ENCODE measurements at regions not wholly inside any gene's neighbourhood (a gene's known extent, or its start where the extent isn't known, plus 50 kb on each side); places are given as distances from the start of the nearest gene placed in this dataset.
"Not testable (repeated sequence)": the region's sequence is repeated elsewhere in the genome, so short reads cannot be mapped to it uniquely, and the experiment has no call there.

DNA sequence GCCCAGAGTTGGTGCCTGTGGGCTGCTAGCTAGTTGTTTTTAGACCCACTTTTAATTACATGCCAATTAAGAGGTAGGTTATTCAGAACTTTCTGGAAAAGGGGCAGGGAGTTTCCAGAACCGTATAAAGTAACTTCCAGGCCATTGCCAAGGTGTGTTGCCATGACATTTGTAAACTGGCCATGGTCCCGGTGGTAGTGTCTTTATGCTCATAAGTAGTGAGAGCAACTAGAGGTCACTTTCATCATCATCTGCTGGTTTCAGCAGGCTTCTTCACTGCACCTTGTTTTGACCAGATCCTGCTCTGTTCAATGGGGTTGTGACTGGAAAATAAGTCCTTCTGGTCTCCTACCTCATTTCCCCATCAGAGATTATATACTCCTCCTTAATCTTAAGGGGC lies 207.0 kb downstream of the FAM72C start:
- DNase-seq (ENCODE audit: low spot score), result not testable (repeated sequence)

DNA sequence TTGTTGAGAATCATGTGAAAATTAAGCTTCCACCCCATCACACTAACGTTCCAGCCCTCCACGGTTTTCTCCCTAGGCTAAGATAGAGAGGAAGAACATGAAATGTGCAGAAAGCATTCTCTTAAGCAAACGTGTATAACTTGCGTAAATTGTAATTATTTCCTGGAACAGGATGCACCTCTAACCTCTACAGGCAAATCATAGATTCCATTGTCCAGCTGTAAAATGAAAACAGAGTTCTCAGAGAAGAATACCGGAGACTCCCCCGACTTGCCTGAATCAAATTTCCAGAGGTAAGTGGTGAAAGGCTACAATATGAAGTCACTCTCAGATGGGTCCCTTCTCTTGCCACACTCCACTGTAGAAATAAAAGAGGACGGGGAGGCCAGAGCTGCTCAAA lies 211.4 kb downstream of the FAM72C start:
- not testable (repeated sequence) for DNase-seq (ENCODE audit: low spot score)

- not testable (repeated sequence) for DNase-seq (ENCODE audit: low spot score)
These were observed 215.8 kb downstream of the FAM72C start for GRCh38 chr1:143755961-143756360.

GRCh38 chr1:143748906-143749305 lies 222.9 kb downstream of the FAM72C start:
- DNase-seq (ENCODE audit: low spot score), result no peak

GRCh38 chr1:143736562-143736961 lies 235.2 kb downstream of the FAM72C start:
- DNase-seq (ENCODE audit: low spot score), result no peak

DNA sequence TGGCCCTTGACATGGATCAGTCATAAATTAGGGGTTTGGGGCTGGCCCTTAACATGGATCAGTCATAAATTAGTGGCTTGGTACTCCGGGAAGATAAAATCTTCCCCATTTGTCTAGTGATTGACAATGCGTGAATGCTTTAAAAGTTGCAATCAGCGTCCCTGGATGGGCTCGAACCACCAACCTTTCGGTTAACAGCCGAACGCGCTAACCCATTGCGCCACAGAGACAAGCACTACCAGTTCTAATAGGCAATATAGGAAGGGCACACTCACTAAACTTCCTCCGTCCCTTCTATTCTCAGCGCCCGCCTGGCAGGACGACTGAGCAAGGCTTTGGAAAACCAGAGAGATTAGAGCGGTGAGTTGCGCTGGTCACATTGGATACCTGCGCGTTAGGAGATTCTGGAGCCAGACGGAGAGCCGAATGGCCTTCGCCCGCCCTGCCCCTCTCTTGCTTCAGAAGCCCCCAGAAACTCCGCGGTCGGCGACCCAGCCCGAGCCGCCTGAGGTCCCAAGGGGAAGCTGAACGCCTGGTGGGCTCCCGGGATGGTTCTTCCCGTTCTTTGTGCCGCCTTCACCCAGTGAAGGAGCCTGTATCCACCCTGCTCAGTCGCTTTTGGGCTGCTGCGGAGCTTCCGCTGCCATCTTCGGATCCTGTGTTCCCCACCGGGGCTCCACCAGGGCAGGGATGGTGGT lies 235.9 kb downstream of the FAM72C start:
- peak; percentile 48 for DNase-seq (ENCODE audit: low spot score)

- not testable (repeated sequence) for DNase-seq (ENCODE audit: low spot score)
These were observed 237.5 kb downstream of the FAM72C start for GRCh38 chr1:143734261-143734660.

DNA sequence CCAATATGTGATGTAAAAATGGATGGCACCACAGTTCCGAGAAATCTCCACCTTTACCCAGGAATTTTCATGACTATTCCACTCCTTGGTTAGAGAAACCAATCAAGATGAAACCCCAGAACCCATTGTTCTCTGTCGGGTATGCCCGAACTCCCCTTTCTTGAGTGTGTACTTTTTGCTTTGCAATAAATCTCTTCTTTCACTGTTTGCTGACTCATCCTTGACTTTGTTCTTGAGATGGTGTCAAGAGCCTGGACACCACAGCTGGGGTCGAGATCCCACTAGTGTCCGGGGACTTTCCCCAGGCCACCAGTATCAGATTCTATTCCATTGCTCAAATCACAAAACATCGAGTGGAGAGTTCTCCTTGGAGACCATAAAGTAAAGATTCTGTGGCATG lies 240.9 kb downstream of the FAM72C start:
- DNase-seq (ENCODE audit: low spot score), result not testable (repeated sequence)

- peak; percentile 21 for DNase-seq (ENCODE audit: low spot score)
These were observed 242.2 kb downstream of the FAM72C start for GRCh38 chr1:143729449-143730111.

DNA sequence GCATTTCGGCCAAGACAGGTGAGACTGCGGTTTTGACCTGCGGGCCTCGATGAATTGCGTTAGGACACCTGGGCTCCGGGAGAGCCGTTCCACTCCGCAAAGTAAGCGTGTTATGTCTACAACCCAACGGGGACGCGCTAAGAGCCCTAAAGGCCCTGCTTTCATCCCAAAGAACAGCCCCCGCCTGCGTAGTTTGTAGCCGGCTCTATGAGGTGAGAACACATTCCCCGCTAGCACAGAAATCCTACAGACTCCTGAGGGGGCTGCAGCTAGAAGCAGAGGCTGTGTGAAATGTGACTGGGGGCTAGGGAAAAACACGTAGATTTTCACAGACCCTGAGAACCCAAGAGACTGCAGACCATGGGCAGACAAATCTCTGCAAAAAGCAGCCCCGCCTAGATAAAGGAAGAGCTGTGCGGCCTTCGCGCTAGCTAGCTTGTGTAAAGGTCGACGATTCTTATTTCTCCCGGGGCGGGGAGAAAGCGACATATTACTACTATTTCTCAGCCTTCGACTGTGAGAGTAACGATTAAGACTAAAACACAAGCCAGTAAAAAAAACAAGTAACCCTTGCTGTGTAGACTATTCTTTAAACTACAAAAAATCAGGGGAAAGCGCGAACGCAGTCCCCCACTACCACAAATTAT lies 242.9 kb downstream of the FAM72C start:
- not testable (repeated sequence) for DNase-seq (ENCODE audit: low spot score)

DNA sequence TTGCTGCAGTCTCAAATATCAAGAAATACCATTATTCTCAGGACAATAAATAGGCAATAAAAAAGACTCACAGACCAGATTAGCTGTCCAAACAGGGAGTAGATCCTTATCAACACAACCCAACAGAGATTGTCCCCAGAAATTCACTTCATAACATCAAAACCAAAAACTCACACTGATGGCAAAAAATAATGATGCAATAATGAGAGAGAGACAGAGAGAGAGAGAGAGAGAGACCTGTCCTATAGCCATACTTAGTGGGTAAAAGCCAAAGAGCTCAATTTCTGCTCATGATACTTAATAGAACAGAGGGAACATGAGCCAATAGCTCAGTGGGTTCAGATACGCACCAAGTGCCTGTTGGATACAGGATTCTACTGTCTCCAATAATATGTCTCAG lies 244.5 kb downstream of the FAM72C start:
- no peak for DNase-seq (ENCODE audit: low spot score)

- DNase-seq (ENCODE audit: low spot score), result no peak
These were observed 250.8 kb downstream of the FAM72C start for GRCh38 chr1:143721024-143721373.

DNA sequence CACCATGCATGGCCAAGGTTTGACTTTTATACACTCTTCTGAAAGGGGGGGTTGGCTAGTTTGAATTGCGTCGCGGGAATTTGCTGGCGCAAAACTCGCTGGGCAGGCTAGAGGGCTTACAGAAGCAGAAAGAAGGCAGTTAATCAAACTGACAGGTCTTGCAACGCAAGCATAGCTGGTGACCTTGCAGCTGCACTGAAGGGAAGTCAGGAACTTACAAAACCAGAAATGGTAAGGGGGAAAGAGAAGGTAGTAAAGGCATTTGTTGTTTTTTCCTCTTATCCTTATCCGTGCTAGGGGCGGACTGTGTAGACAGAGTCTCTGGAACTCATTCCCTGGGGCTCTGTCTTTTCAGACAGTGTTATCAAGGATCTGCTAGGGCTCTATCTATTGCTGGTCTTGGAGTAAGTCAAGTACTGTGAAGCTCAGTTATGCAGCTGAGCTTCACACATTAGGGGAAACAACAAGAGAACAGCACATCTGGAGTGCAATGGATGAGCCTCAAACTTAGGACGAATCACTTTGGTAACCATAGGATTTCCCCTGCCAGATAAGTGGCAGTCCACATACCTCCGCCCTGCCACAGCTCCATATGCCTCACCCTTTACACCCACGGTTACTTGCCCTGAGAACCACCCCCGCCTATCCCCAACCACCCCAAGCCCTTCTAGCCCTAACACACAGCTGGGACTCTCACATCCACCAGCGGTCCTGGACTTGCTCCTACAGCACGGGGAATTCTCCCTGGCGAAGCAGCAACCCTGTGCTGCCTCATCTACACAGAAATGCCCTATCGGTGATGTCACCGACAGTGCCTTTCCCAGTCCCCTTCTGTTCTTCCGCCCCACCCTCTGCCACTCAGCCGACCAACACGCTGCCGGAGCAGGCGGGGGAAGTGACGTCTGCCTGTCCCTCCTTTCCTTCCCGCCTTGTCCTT lies 251.4 kb downstream of the FAM72C start:
- DNase-seq (ENCODE audit: low spot score), result peak; percentile 73

GRCh38 chr1:143718524-143718923 lies 253.3 kb downstream of the FAM72C start:
- no peak for DNase-seq (ENCODE audit: low spot score)

GRCh38 chr1:143718021-143718420 lies 253.8 kb downstream of the FAM72C start:
- DNase-seq (ENCODE audit: low spot score), result no peak

- DNase-seq (ENCODE audit: low spot score), result no peak
These were observed 254.4 kb downstream of the FAM72C start for GRCh38 chr1:143717434-143717833.

GRCh38 chr1:143714913-143715312 lies 256.9 kb downstream of the FAM72C start:
- DNase-seq (ENCODE audit: low spot score), result not testable (repeated sequence)

DNA sequence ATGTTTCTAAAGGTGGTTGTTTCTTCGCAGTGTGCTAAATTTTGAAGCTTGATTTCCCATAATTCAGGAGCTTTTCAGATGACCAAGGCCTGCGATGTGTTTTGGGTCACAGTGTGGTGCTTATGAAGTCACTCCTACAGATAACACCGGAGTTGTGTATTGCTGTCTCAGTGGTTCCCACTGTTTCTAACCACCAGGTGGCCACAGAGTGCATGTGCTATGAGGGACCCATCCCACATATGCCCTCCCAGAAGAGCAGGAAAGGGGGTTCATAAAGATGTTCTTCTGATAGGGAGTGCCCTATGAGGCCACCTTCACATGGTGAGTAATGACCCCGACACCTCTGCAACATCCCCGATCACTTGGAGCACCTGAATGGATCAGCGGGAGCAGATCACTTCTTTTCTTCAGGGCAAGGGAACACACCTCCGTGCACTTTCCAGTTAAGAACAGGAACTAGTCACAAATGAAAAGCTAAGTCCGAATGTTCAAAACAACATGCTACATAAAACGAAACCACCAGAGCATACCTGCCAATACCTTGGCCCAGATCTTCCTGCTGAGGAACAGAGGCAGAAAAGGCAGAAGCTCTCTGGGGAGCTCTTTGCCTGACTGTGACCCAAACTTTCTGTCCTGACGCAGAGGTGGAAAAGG lies 262.1 kb downstream of the FAM72C start:
- peak; percentile 2 for DNase-seq (ENCODE audit: low spot score)

- DNase-seq (ENCODE audit: low spot score), result not testable (repeated sequence)
These were observed 269.0 kb downstream of the FAM72C start for GRCh38 chr1:143702739-143703138.

- DNase-seq (ENCODE audit: low spot score), result no peak
These were observed 272.1 kb downstream of the FAM72C start for GRCh38 chr1:143699731-143700130.

DNA sequence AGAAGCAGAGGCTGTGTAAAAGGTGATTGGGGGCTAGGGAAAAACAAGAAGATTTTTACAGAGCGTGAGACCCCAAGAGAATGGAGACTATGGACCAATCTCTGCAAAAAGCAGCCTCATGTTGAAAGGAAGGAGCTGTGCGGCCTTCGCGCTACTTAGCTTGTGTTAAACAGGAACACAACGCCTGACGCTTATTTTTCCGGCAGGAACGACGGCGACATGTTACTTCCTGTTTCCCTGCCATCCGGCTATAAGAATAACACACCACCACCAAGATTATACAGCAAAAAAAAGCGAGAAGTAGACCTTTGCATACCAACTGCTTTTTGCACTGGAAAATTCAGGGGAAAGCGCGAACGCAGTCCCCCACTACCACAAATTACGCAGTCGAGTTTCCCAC lies 272.7 kb downstream of the FAM72C start:
- no peak for DNase-seq (ENCODE audit: low spot score)

DNA sequence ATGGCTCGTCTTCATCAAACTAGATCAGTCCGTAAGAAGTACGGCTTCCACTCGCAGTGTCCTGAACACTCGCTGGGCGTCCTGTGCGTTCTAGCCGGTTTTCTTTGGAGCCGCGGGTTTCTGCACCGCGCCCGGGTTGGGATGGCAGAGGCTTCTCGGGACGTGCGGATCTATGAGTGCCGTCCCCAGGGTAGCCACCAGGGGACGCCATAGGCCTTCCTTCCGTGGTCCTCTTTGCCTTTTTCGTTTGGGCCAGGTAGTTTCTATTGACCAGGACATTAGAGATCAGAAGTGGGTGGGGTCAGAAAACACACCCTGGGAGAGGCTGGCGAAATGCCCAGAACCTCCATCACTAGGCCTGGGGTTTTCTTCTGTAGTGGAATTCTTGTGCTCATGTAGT lies 273.8 kb downstream of the FAM72C start:
- DNase-seq (ENCODE audit: low spot score), result peak; percentile 69

Measured in SW480 (cell line).